Prostate gland (tissue), 2 donors: ENCODE measurements at regions not wholly inside any gene's neighbourhood (a gene's known extent, or its start where the extent isn't known, plus 50 kb on each side); places are given as distances from the start of the nearest gene placed in this dataset.

Experiments used
- CTCF ChIP-seq, 4 experiments: fragments of 200-600 bp in 2 of 4; fragments of 450-650 bp in 2 of 4; sonication (generic) in 2 of 4; IDR thresholded peaks; 1 replicate in 3 of 4; 2 replicates in 1 of 4; pipeline ENCODE4 v1.5.1; 2016 to 2019; ENCODE audit warnings: antibody characterized with exemption in 4 of 4, mild to moderate bottlenecking in 2 of 4, moderate library complexity in 2 of 4
- POLR2A ChIP-seq: fragments of 450-650 bp; IDR thresholded peaks from one replicate; pipeline ENCODE4 v1.6.1; 2016; ENCODE audit warnings: antibody characterized with exemption, mild to moderate bottlenecking

GRCh38 chr18:37987901-37988300 is 422.3 kb upstream of the CELF4 start:
- TF ChIP-seq CTCF (IDR thresholded peaks at IDR 0.05) (no peak), POLR2A (no peak)
